ENCODE measurements at regions not wholly inside any gene's neighbourhood (a gene's known extent, or its start where the extent isn't known, plus 50 kb on each side); places are given as distances from the start of the nearest gene placed in this dataset.

- Histone ChIP-seq H3T11ph (ENCODE audit: low read length) (no peak overlapping the region), H3K56ac (ENCODE audit: insufficient read length, low read depth, low read length) (no peak overlapping the region), H3K27ac (ENCODE audit: insufficient read length, low read depth, low read length) (no peak overlapping the region), H3K9ac (ENCODE audit: extremely low read depth, insufficient read length, low read length) (no peak overlapping the region), H3K79me2 (ENCODE audit: insufficient read depth, low read length) (no peaks in the 10 kb centered on the region), H3K23me2 (ENCODE audit: insufficient read length, low read depth, low read length, poor library complexity, severe bottlenecking) (no peaks in the 10 kb centered on the region), H3K79me1 (ENCODE audit: insufficient read depth, low read depth, low read length, poor library complexity, severe bottlenecking) (no peaks in the 10 kb centered on the region), H2BK12ac (ENCODE audit: insufficient read length, low read depth, low read length) (no peak overlapping the region), H3K23ac (ENCODE audit: insufficient read length, low read depth, low read length) (no peak overlapping the region), H3K4me1 (ENCODE audit: insufficient read depth, low read length) (no peaks in the 10 kb centered on the region), H3K4me2 (ENCODE audit: insufficient read depth, insufficient read length, low read length) (no peak overlapping the region), H4K91ac (ENCODE audit: insufficient read length, low read depth, low read length) (no peak overlapping the region), H3K27me3 (ENCODE audit: insufficient read depth, low read length) (no peaks in the 10 kb centered on the region), H3K14ac (ENCODE audit: insufficient read depth, low read length) (no peak overlapping the region), H3K9me3 (ENCODE audit: control insufficient read depth, low read depth, low read length) (no peaks in the 10 kb centered on the region), H4K8ac (replicated peaks; ENCODE audit: insufficient read length, low read depth, low read length) (no peak overlapping the region), H2AFZ (ENCODE audit: low read length) (no peak overlapping the region), H3K18ac (ENCODE audit: insufficient read length, low read depth, low read length) (no peak overlapping the region), H2BK20ac (ENCODE audit: low read depth, low read length, poor library complexity, severe bottlenecking) (no peak overlapping the region), H4K20me1 (ENCODE audit: control insufficient read depth, insufficient read depth, insufficient read length) (no peaks in the 10 kb centered on the region), H2AK5ac (ENCODE audit: insufficient read length, low read length) (no peak overlapping the region), H2BK120ac (ENCODE audit: low read depth, low read length, poor library complexity, severe bottlenecking) (no peak overlapping the region), H2BK5ac (ENCODE audit: insufficient read length, low read length) (no peak overlapping the region), H4K5ac (ENCODE audit: insufficient read length, low read depth, low read length) (no peak overlapping the region), H3K4ac (ENCODE audit: low read depth, low read length) (no peak overlapping the region), H2BK15ac (ENCODE audit: low read depth, low read length) (no peak overlapping the region)
- Mint-ChIP-seq H3K36me3 (ENCODE audit: insufficient read depth in 1 of 3, low read depth in 3 of 3) (no peaks in the 10 kb centered on the region; a peak in 2 of 7 replicates), H3K27me3 (ENCODE audit: low read depth) (peaks cover 1% of the 10 kb centered on the region; the same call in 1 of the 2 replicates), H3K4me3 (no peak overlapping the region), H3K27ac (no peak overlapping the region; a peak in 1 of 7 replicates), H3K9me3 (no peaks in the 10 kb centered on the region), H3K4me1 (peaks cover 10 to 17% of the 10 kb centered on the region in 2 experiments)
- no peak for TF ChIP-seq CTCF (conservative IDR thresholded peaks at IDR 0.05)
- DNase-seq: no peak
- no CpG with 5 or more reads among the region's 2 CpGs for WGBS (ENCODE audit: extremely low coverage, insufficient read length, low lambda C conversion rate)
Observed at GRCh38 chr10:62619413-62619738, 185.1 kb upstream of the ADO start.

Data from H9 (cell line).